BE2C (cell line): ENCODE measurements at regions not wholly inside any gene's neighbourhood (a gene's known extent, or its start where the extent isn't known, plus 50 kb on each side); places are given as distances from the start of the nearest gene placed in this dataset.

Experiments
- DNase-seq: peaks from one replicate; pipeline ENCODE4 v3.0.0-alpha.2; 2020
- H3K27me3 ChIP-seq: fragments of 250-450 bp; sonication (Bioruptor Pico); 2 replicates; pipeline ENCODE4 v1.5.1; 2020; ENCODE audit warnings: mild to moderate bottlenecking
- H3K36me3 ChIP-seq: fragments of 250-450 bp; sonication (Bioruptor Pico); 2 replicates; pipeline ENCODE4 v1.5.1; 2020; ENCODE audit warnings: mild to moderate bottlenecking
- H3K4me1 ChIP-seq: fragments of 250-450 bp; sonication (Bioruptor Pico); 2 replicates; pipeline ENCODE4 v1.5.1; 2020
- H3K4me3 ChIP-seq: 2 replicates; pipeline ENCODE4 v1.5.1; 2011; ENCODE audit warnings: low read depth, low read length
- H3K9me3 ChIP-seq: fragments of 250-450 bp; sonication (Bioruptor Pico); 2 replicates; pipeline ENCODE4 v1.5.1; 2020
- CTCF ChIP-seq: IDR thresholded peaks from 2 replicates; pipeline ENCODE4 v1.5.1; 2012; ENCODE audit warnings: mild to moderate bottlenecking, low read depth, low read length

GRCh38 chr2:14524041-14524802 lies 108.3 kb upstream of the LRATD1 start:
- Histone ChIP-seq H3K4me1 (no peaks in the 10 kb centered on the region), H3K4me3 (no peak overlapping the region), H3K27me3 (no peaks in the 10 kb centered on the region), H3K36me3 (no peaks in the 10 kb centered on the region), H3K9me3 (no peaks in the 10 kb centered on the region)
- DNase-seq: no peak
- no peak for TF ChIP-seq CTCF

DNA sequence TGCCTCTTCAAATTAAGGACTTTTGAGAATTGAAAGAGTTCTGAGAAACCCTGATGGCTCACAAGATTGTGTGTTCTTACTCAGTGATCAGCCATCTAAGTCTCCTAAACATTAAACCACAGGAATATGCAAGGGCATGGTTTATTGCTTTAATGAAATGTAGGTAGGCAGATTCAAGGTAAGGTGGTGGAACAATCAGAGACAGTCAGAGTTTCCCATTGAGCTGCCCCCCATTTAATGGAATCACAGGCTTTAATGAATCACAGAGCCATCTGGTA lies 107.8 kb upstream of the LRATD1 start:
- no peaks in the 10 kb centered on the region for H3K36me3 ChIP-seq
- H3K4me1 ChIP-seq: no peaks in the 10 kb centered on the region
- H3K9me3 ChIP-seq: no peaks in the 10 kb centered on the region
- no peak overlapping the region for H3K4me3 ChIP-seq
- no peaks in the 10 kb centered on the region for H3K27me3 ChIP-seq
- DNase-seq: no peak
- TF ChIP-seq CTCF: no peak

DNA sequence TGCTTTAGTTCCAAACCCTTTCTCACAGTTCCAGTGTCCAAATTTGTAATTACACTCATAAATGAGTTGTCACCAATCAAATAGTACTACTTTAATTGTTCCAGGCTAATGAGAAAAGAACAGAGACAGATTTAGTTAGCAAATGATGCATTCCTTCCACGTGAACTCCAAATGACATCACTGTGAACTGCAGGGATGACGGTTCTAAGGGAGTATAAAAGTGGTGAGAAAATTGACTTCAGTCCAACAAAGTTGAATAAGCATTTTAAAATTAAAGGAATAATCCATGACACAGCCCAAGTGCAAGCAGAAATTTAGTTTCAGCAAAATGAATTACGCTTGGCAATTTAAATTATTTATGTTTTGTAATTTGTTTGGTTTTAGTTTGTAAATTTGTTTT lies 102.0 kb upstream of the LRATD1 start:
- no peak for DNase-seq
- no peaks in the 10 kb centered on the region for H3K4me1 ChIP-seq
- no peak overlapping the region for H3K4me3 ChIP-seq
- no peaks in the 10 kb centered on the region for H3K9me3 ChIP-seq
- H3K27me3 ChIP-seq: no peaks in the 10 kb centered on the region
- TF ChIP-seq CTCF: no peak
- no peaks in the 10 kb centered on the region for H3K36me3 ChIP-seq

GRCh38 chr2:14533131-14533757 lies 99.3 kb upstream of the LRATD1 start:
- Histone ChIP-seq H3K4me3 (no peak overlapping the region), H3K4me1 (no peaks in the 10 kb centered on the region), H3K27me3 (no peaks in the 10 kb centered on the region), H3K36me3 (no peaks in the 10 kb centered on the region), H3K9me3 (no peaks in the 10 kb centered on the region)
- TF ChIP-seq CTCF: no peak
- no peak for DNase-seq

DNA sequence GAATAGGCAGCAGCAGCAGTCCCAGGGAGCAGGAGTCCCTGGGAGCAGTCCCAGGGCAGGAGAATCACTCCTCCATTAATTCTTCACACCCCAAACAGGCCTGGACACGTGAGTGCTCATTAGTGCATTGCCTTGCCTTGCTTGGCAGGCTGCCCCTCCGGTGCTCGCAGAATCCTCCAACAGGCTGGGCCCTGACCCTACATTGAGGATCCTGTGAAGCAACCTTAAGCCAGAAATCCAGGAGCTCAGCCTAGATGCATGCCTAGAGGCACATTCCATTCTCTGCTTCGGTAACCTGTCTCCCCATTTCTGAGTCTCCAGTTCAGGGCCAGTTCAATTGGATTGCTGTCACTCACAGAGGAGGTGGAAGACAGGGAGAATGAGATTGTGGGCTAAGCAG lies 97.4 kb upstream of the LRATD1 start:
- DNase-seq: no peak
- no peak for TF ChIP-seq CTCF
- no peaks in the 10 kb centered on the region for H3K4me1 ChIP-seq

DNA sequence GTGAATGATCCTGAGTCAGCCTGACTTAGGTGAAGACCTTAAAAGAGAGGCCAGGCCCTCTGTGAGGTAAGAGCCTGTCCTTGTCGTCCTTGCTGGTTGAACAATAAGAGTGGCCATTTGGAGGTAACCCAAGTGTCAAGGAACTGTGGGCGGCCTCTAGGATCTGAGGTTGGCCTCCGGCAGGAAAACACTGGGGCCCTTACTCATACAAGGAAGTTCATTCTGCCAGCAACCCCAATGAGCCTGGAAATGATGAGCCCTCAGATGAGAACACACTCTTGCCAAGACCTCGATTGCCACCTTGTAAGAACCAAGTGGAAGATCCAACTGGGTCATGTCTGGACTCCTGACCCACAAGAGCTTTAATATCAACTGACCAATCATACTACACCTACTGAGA lies 95.5 kb upstream of the LRATD1 start:
- Histone ChIP-seq H3K27me3 (no peaks in the 10 kb centered on the region), H3K9me3 (no peaks in the 10 kb centered on the region), H3K36me3 (no peaks in the 10 kb centered on the region), H3K4me3 (no peak overlapping the region), H3K4me1 (no peaks in the 10 kb centered on the region)
- TF ChIP-seq CTCF: no peak
- no peak for DNase-seq

More for the DNA sequence above, 97.4 kb upstream of the LRATD1 start:
- no peak overlapping the region for H3K4me3 ChIP-seq
- H3K9me3 ChIP-seq: no peaks in the 10 kb centered on the region
- H3K36me3 ChIP-seq: no peaks in the 10 kb centered on the region
- no peaks in the 10 kb centered on the region for H3K27me3 ChIP-seq
